ENCODE measurements at regions not wholly inside any gene's neighbourhood (a gene's known extent, or its start where the extent isn't known, plus 50 kb on each side); places are given as distances from the start of the nearest gene placed in this dataset.

GRCh38 chr14:85947461-85948139, 417.7 kb downstream of the FLRT2 start:
- no peaks in the 10 kb centered on the region for H3K36me3 ChIP-seq
- H3K9me3 ChIP-seq = no peaks in the 10 kb centered on the region
- no peaks in the 10 kb centered on the region for H3K4me1 ChIP-seq
- no peak for TF ChIP-seq Cebpa-rat (IDR thresholded peaks at IDR 0.05)
- no peaks in the 10 kb centered on the region for H4K20me1 ChIP-seq
- no peaks in the 10 kb centered on the region for H3K27me3 ChIP-seq
- no peak overlapping the region for H3K4me3 ChIP-seq
- H3K27ac ChIP-seq = no peak overlapping the region
- H3K4me2 ChIP-seq = no peak overlapping the region
- no peak overlapping the region for H3K9ac ChIP-seq

DNA sequence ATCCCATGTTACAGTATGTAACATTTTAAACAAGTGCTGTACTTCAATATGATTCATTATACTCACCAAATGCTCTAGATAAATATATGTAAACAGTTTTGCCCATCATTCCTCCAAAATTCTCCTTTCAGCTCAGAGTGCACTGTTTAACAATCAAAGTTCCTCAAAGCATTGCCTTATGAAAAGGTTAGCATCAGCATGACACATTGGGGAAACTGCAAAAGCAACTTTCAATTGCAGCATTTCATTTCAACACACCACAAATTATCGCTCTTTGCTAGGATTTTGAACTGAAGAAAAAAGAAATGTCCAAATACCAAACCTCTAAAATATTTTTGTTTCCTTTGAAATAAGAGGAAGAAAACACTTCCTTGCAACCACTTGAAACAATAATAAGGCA, 413.2 kb downstream of the FLRT2 start:
- no peak overlapping the region for H3K9ac ChIP-seq
- H3K4me1 ChIP-seq = no peaks in the 10 kb centered on the region
- H3K27me3 ChIP-seq = no peaks in the 10 kb centered on the region
- H3K27ac ChIP-seq = no peak overlapping the region
- H3K36me3 ChIP-seq = no peaks in the 10 kb centered on the region
- TF ChIP-seq Cebpa-rat (IDR thresholded peaks at IDR 0.05) = no peak
- no peak overlapping the region for H3K4me3 ChIP-seq
- H3K4me2 ChIP-seq = no peak overlapping the region
- H4K20me1 ChIP-seq = no peaks in the 10 kb centered on the region
- H3K9me3 ChIP-seq = peaks cover 10% of the 10 kb centered on the region

DNA sequence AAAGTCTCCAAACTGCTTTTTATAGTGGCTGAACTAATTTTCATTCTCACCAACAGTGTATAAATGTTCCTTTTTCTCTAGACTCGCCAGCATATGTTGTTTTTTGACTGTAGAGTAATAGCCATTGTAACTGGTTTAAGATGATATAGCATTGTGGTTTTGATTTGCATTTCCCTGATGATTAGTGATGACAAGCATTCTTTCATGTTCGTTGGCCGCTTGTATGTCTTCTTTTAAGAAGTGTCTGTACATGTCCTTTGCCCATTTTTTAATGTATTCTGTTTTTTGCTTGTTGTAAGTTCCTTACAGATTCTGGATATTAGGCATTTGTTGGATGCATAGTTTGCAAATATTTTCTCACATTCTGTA, 404.9 kb downstream of the FLRT2 start:
- TF ChIP-seq Cebpa-rat (IDR thresholded peaks at IDR 0.05) = no peak
- no peaks in the 10 kb centered on the region for H3K36me3 ChIP-seq
- H3K9me3 ChIP-seq = peaks cover 23% of the 10 kb centered on the region
- peak overlapping the region; percentile 72 for H3K4me3 ChIP-seq
- no peaks in the 10 kb centered on the region for H3K27me3 ChIP-seq
- H3K4me1 ChIP-seq = peaks cover 13% of the 10 kb centered on the region
- peak overlapping the region; percentile 67 for H3K27ac ChIP-seq
- H4K20me1 ChIP-seq = no peaks in the 10 kb centered on the region
- peak overlapping the region; percentile 80 for H3K4me2 ChIP-seq
- peak overlapping the region; percentile 74 for H3K9ac ChIP-seq

DNA sequence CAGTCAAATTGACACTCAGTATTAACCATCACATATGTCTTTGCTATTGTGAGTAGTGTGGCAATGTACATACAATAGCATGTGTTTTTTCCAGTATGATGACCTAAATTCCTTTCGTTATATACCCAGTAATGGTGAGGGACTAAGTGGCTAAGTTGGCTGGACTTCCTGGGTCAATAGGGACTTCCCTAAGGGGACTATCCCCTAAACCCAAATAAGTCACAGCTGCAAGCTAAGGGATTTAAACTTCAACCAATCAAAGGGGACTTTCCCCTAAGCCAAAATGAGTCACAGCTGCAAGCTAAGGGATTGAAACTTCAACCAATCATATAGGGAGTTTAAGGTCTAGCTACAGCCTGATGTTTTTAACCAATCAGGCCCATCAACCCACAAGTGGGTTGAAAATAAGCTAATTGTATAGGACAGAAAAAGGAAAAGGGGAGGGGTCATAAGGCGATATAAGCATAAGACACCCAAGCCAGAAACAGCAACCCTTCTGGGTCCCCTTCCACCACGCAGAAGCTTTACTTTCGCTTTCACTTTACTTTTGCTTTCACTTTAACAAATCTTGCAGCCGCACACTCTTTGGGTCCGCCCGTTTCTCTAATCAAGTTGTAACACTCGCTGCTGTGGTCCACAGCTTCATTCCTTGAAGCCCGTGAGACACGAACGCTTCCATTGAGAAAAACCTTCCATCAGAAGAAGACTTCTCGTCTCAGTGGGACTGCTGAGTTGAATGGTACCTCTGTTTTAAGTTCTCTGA, 404.4 kb downstream of the FLRT2 start:
- H3K4me3 ChIP-seq = peak overlapping the region; percentile 72
- peaks cover 13% of the 10 kb centered on the region for H3K4me1 ChIP-seq
- TF ChIP-seq Cebpa-rat (IDR thresholded peaks at IDR 0.05) = no peak
- no peaks in the 10 kb centered on the region for H3K36me3 ChIP-seq
- peak overlapping the region; percentile 80 for H3K4me2 ChIP-seq
- H3K27me3 ChIP-seq = no peaks in the 10 kb centered on the region
- H3K9ac ChIP-seq = peak overlapping the region; percentile 74
- peak overlapping the region; percentile 67 for H3K27ac ChIP-seq
- H4K20me1 ChIP-seq = no peaks in the 10 kb centered on the region
- H3K9me3 ChIP-seq = peaks cover 23% of the 10 kb centered on the region

GRCh38 chr14:85921241-85921640, 391.3 kb downstream of the FLRT2 start:
- Histone ChIP-seq H4K20me1 (no peaks in the 10 kb centered on the region), H3K36me3 (no peaks in the 10 kb centered on the region), H3K4me1 (no peaks in the 10 kb centered on the region), H3K4me2 (no peak overlapping the region), H3K27me3 (no peaks in the 10 kb centered on the region), H3K9me3 (no peaks in the 10 kb centered on the region), H3K9ac (no peak overlapping the region), H3K27ac (no peak overlapping the region), H3K4me3 (no peak overlapping the region)
- no peak for TF ChIP-seq Cebpa-rat (IDR thresholded peaks at IDR 0.05)

- Histone ChIP-seq H3K9me3 (0 out of 2 replicates have a peak, but pooled peaks cover 3% of the 10 kb centered on the region), H3K9ac (no peak overlapping the region)
Measured at GRCh38 chr14:85917716-85918115, 387.8 kb downstream of the FLRT2 start.

DNA sequence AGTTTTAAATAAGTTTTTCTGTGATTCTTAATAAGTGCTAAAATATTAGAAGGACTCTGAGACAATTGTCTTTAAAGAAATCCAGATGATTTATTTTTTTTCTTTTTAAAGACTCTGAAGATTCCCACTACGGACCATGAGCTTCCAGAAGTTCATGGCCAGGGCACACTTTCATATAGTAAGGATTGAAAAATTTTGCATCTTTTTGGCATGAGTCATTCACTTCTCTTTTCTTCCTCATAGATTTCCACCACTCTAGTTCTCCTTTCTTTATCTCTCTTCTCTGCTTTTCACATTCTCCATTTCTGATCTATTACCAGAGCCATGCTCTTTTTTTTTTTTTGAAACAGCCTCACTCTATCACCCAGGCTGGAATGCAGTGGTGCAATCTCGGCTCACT, 385.8 kb downstream of the FLRT2 start:
- H3K4me3 ChIP-seq = no peak overlapping the region
- no peak for TF ChIP-seq Cebpa-rat (IDR thresholded peaks at IDR 0.05)
- no peak overlapping the region for H3K4me2 ChIP-seq

More at GRCh38 chr14:85917716-85918115, 387.8 kb downstream of the FLRT2 start:
- H3K4me1 ChIP-seq = no peaks in the 10 kb centered on the region
- H3K4me2 ChIP-seq = no peak overlapping the region
- no peak overlapping the region for H3K4me3 ChIP-seq
- H3K27me3 ChIP-seq = no peaks in the 10 kb centered on the region
- TF ChIP-seq Cebpa-rat (IDR thresholded peaks at IDR 0.05) = no peak
- no peaks in the 10 kb centered on the region for H3K36me3 ChIP-seq
- no peak overlapping the region for H3K27ac ChIP-seq
- H4K20me1 ChIP-seq = no peaks in the 10 kb centered on the region

GRCh38 chr14:85912141-85912540, 382.2 kb downstream of the FLRT2 start:
- H3K36me3 ChIP-seq = no peaks in the 10 kb centered on the region
- no peaks in the 10 kb centered on the region for H3K27me3 ChIP-seq
- H3K9ac ChIP-seq = no peak overlapping the region
- peaks cover 12% of the 10 kb centered on the region for H3K4me1 ChIP-seq
- no peak overlapping the region for H3K4me3 ChIP-seq
- H3K27ac ChIP-seq = no peak overlapping the region
- TF ChIP-seq Cebpa-rat (IDR thresholded peaks at IDR 0.05) = no peak
- no peak overlapping the region for H3K4me2 ChIP-seq
- 0 out of 2 replicates have a peak, but pooled peaks cover 3% of the 10 kb centered on the region for H3K9me3 ChIP-seq
- no peaks in the 10 kb centered on the region for H4K20me1 ChIP-seq

More for the DNA sequence above, 385.8 kb downstream of the FLRT2 start:
- no peak overlapping the region for H3K27ac ChIP-seq
- H3K9me3 ChIP-seq = 0 out of 2 replicates have a peak, but pooled peaks cover 3% of the 10 kb centered on the region
- no peaks in the 10 kb centered on the region for H3K27me3 ChIP-seq
- no peaks in the 10 kb centered on the region for H3K4me1 ChIP-seq
- H3K36me3 ChIP-seq = no peaks in the 10 kb centered on the region
- no peak overlapping the region for H3K9ac ChIP-seq
- H4K20me1 ChIP-seq = no peaks in the 10 kb centered on the region

- Histone ChIP-seq H3K4me2 (no peak overlapping the region), H3K36me3 (no peaks in the 10 kb centered on the region), H3K4me3 (no peak overlapping the region)
Measured at GRCh38 chr14:85911044-85911443, 381.1 kb downstream of the FLRT2 start.

GRCh38 chr14:85909581-85909980, 379.6 kb downstream of the FLRT2 start:
- TF ChIP-seq Cebpa-rat (IDR thresholded peaks at IDR 0.05) = no peak
- Histone ChIP-seq H3K4me2 (no peak overlapping the region; the same call in 1 of the 2 replicates), H3K27ac (no peak overlapping the region)

More at GRCh38 chr14:85911044-85911443, 381.1 kb downstream of the FLRT2 start:
- Histone ChIP-seq H4K20me1 (no peaks in the 10 kb centered on the region), H3K27ac (no peak overlapping the region), H3K9ac (no peak overlapping the region), H3K27me3 (no peaks in the 10 kb centered on the region), H3K4me1 (peaks cover 12% of the 10 kb centered on the region), H3K9me3 (0 out of 2 replicates have a peak, but pooled peaks cover 3% of the 10 kb centered on the region)
- TF ChIP-seq Cebpa-rat (IDR thresholded peaks at IDR 0.05) = no peak

More at GRCh38 chr14:85909581-85909980, 379.6 kb downstream of the FLRT2 start:
- peaks cover 12% of the 10 kb centered on the region for H3K4me1 ChIP-seq
- H3K9me3 ChIP-seq = no peaks in the 10 kb centered on the region
- H3K36me3 ChIP-seq = no peaks in the 10 kb centered on the region
- no peak overlapping the region for H3K4me3 ChIP-seq
- H3K27me3 ChIP-seq = no peaks in the 10 kb centered on the region
- no peaks in the 10 kb centered on the region for H4K20me1 ChIP-seq
- H3K9ac ChIP-seq = no peak overlapping the region

Measured in BLaER1 (cell line).